PC-3 (cell line): ENCODE measurements at regions not wholly inside any gene's neighbourhood (a gene's known extent, or its start where the extent isn't known, plus 50 kb on each side); places are given as distances from the start of the nearest gene placed in this dataset.

Experiments
- ATAC-seq: fragments of 200-7000 bp; cut with Tn5 transposase; 2 replicates; pipeline ENCODE4 v1.9.1; 2020; ENCODE audit warnings: mild to moderate bottlenecking, moderate library complexity
- BruUV-seq: library from RNA; stranded (reverse); fragments of 400-500 nt; replicated peaks from 2 replicates; lab custom pipeline; 2021; lab: Mats Ljungman, UMichigan
- CTCF ChIA-PET: fragments of 300-600 bp; sonication (Branson Sonifier 250); formaldehyde crosslinking; loops from one replicate; lab custom pipeline; 2022; ENCODE audit warnings: antibody characterized with exemption; lab: Charles Lee
- POLR2A ChIA-PET: fragments of 300-600 bp; sonication (Branson Sonifier 250); formaldehyde crosslinking; loops from one replicate; lab custom pipeline; 2022; ENCODE audit warnings: antibody characterized with exemption; ENCODE audit not compliant: unreplicated experiment; lab: Charles Lee
- DNase-seq: peaks from one replicate; pipeline ENCODE4 v3.0.0-alpha.2; 2015
- H2AFZ ChIP-seq: fragments of 300-600 bp; sonication (generic); 2 replicates; pipeline ENCODE4 v1.6.0; 2016; ENCODE audit warnings: antibody characterized with exemption, low read length
- H3F3A ChIP-seq: fragments of 300-600 bp; sonication (generic); one replicate; pipeline ENCODE4 v1.6.0; 2017; ENCODE audit warnings: antibody characterized with exemption, low read length, control low read depth, mild to moderate bottlenecking; ENCODE audit not compliant: unreplicated experiment
- H3K27ac ChIP-seq: fragments of 300-600 bp; sonication (generic); 2 replicates; pipeline ENCODE4 v1.5.1; 2016; ENCODE audit warnings: mild to moderate bottlenecking, low read length
- H3K27me3 ChIP-seq: fragments of 300-600 bp; sonication (generic); 2 replicates; pipeline ENCODE4 v1.6.1; 2016; ENCODE audit warnings: low read length, mixed read lengths
- H3K36me3 ChIP-seq: fragments of 300-600 bp; sonication (generic); 2 replicates; pipeline ENCODE4 v1.6.1; 2016; ENCODE audit warnings: low read depth, mixed run types, low read length, mixed read lengths
- H3K4me1 ChIP-seq: fragments of 300-600 bp; sonication (generic); 2 replicates; pipeline ENCODE4 v1.5.1; 2016; ENCODE audit warnings: low read length; ENCODE audit not compliant: insufficient read depth
- H3K4me2 ChIP-seq: fragments of 300-600 bp; sonication (generic); 2 replicates; pipeline ENCODE4 v1.6.0; 2016; ENCODE audit warnings: low read length
- H3K4me3 ChIP-seq: fragments of 300-600 bp; sonication (generic); 2 replicates; pipeline ENCODE4 v1.5.1; 2016; ENCODE audit warnings: mild to moderate bottlenecking, low read length, mixed read lengths
- H3K79me2 ChIP-seq: fragments of 300-600 bp; sonication (generic); 2 replicates; pipeline ENCODE4 v1.6.1; 2017; ENCODE audit warnings: low read length, mixed read lengths
- H3K9ac ChIP-seq: fragments of 300-600 bp; sonication (generic); 2 replicates; pipeline ENCODE4 v1.6.0; 2016; ENCODE audit warnings: mild to moderate bottlenecking, low read length
- H3K9me2 ChIP-seq: fragments of 300-600 bp; sonication (generic); replicated peaks from 2 replicates; pipeline ENCODE4 v1.6.1; 2016; ENCODE audit warnings: mixed run types, low read length, mixed read lengths
- H3K9me3 ChIP-seq: fragments of 300-600 bp; sonication (generic); 2 replicates; pipeline ENCODE4 v1.6.1; 2016; ENCODE audit warnings: low read length, mixed read lengths
- H4K20me1 ChIP-seq: fragments of 300-600 bp; sonication (generic); 2 replicates; pipeline ENCODE4 v1.6.1; 2016; ENCODE audit warnings: low read length, mixed read lengths
- EZH2 ChIP-seq: fragments of 300-600 bp; sonication (generic); IDR thresholded peaks from one replicate; pipeline ENCODE4 v1.6.1; 2017; ENCODE audit warnings: antibody characterized with exemption, mild to moderate bottlenecking, low read length; ENCODE audit not compliant: unreplicated experiment
- EZH2phosphoT487 ChIP-seq: fragments of 300-600 bp; sonication (generic); IDR thresholded peaks from 2 replicates; pipeline ENCODE4 v1.6.1; 2018; ENCODE audit warnings: mild to moderate bottlenecking, antibody characterized with exemption, low read length, borderline replicate concordance
- intact Hi-C: fragments of 100-400 bp; cut with micrococcal nuclease; formaldehyde crosslinking; loops from 2 replicates; pipeline ENCODE4 v1.9.0; 2023
- TF ChIP-seq, protein P1 (sequence below): fragments of 300-600 bp; sonication (generic); conservative IDR thresholded peaks from 2 replicates; pipeline ENCODE4 v1.5.1; 2017; ENCODE audit warnings: antibody characterized with exemption, low read depth, mild to moderate bottlenecking, low read length

DNA sequence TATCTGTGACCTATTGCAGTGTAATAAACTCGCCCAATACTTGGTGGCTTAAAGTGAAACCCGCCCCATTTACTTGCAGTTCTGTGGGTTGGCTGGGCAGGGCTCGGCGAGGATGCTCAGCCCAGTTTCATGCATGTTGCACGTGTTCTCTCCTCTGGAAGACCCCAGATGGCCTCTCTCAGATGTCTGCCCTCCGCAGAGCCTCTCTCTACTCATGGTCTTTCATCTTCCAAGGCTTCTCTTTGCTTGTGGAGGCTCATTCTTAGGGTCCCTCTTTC lies 251.4 kb downstream of the SOD2 start:
- Histone ChIP-seq H3K79me2 (no peaks in the 10 kb centered on the region), H3K9me3 (no peaks in the 10 kb centered on the region), H3K36me3 (no peaks in the 10 kb centered on the region), H4K20me1 (no peaks in the 10 kb centered on the region), H3F3A (no peaks in the 10 kb centered on the region), H3K27ac (no peak overlapping the region), H3K9ac (no peak overlapping the region), H3K4me3 (no peak overlapping the region), H3K4me1 (no peaks in the 10 kb centered on the region), H3K4me2 (no peak overlapping the region), H3K9me2 (no peaks in the 10 kb centered on the region), H2AFZ (no peak overlapping the region), H3K27me3 (peaks cover 92% of the 10 kb centered on the region)
- ATAC-seq (no peak), DNase-seq (no peak)
- ChIA-PET POLR2A (no interaction called here), CTCF (no interaction called here)
- no TSS peak for BruUV-seq
- intact Hi-C loops, result no loop called here
- TF ChIP-seq, protein P1, sequence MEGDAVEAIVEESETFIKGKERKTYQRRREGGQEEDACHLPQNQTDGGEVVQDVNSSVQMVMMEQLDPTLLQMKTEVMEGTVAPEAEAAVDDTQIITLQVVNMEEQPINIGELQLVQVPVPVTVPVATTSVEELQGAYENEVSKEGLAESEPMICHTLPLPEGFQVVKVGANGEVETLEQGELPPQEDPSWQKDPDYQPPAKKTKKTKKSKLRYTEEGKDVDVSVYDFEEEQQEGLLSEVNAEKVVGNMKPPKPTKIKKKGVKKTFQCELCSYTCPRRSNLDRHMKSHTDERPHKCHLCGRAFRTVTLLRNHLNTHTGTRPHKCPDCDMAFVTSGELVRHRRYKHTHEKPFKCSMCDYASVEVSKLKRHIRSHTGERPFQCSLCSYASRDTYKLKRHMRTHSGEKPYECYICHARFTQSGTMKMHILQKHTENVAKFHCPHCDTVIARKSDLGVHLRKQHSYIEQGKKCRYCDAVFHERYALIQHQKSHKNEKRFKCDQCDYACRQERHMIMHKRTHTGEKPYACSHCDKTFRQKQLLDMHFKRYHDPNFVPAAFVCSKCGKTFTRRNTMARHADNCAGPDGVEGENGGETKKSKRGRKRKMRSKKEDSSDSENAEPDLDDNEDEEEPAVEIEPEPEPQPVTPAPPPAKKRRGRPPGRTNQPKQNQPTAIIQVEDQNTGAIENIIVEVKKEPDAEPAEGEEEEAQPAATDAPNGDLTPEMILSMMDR, result no peak
- TF ChIP-seq EZH2phosphoT487, result no peak
- TF ChIP-seq EZH2, result no peak

GRCh38 chr6:159440911-159441703 lies 251.9 kb downstream of the SOD2 start:
- Histone ChIP-seq H3K27ac (no peak overlapping the region), H3K9ac (no peak overlapping the region), H3K79me2 (no peaks in the 10 kb centered on the region), H2AFZ (no peak overlapping the region), H3K4me1 (no peaks in the 10 kb centered on the region), H3F3A (no peaks in the 10 kb centered on the region), H3K4me3 (no peak overlapping the region), H3K4me2 (no peak overlapping the region), H3K36me3 (no peaks in the 10 kb centered on the region), H4K20me1 (no peaks in the 10 kb centered on the region), H3K9me2 (no peaks in the 10 kb centered on the region), H3K27me3 (peaks cover 92% of the 10 kb centered on the region), H3K9me3 (no peaks in the 10 kb centered on the region)
- DNase-seq (no peak), ATAC-seq (no peak)
- POLR2A ChIA-PET, result no interaction called here
- no TSS peak for BruUV-seq
- TF ChIP-seq EZH2phosphoT487 (no peak), EZH2 (no peak)
- TF ChIP-seq, protein P1, result no peak
- CTCF ChIA-PET, result no interaction called here
- intact Hi-C loops, result no loop called here

- no TSS peak for BruUV-seq
- Histone ChIP-seq H3K9me2 (no peaks in the 10 kb centered on the region), H3K27me3 (peaks cover 92% of the 10 kb centered on the region), H3F3A (no peaks in the 10 kb centered on the region), H3K27ac (no peak overlapping the region), H2AFZ (no peak overlapping the region), H3K36me3 (no peaks in the 10 kb centered on the region), H3K9ac (no peak overlapping the region), H3K79me2 (no peaks in the 10 kb centered on the region), H4K20me1 (no peaks in the 10 kb centered on the region), H3K4me1 (no peaks in the 10 kb centered on the region), H3K9me3 (no peaks in the 10 kb centered on the region), H3K4me2 (no peak overlapping the region), H3K4me3 (no peak overlapping the region)
- POLR2A ChIA-PET, result no interaction called here
- CTCF ChIA-PET, result no interaction called here
- no peak for ATAC-seq
- intact Hi-C loops, result no loop called here
- TF ChIP-seq, protein P1, result no peak
- no peak for TF ChIP-seq EZH2phosphoT487
- TF ChIP-seq EZH2, result no peak
- DNase-seq, result no peak
These were observed 252.7 kb downstream of the SOD2 start for GRCh38 chr6:159440349-159440748.
